Breast epithelium (tissue), 4 donors: ENCODE measurements at regions not wholly inside any gene's neighbourhood (a gene's known extent, or its start where the extent isn't known, plus 50 kb on each side); places are given as distances from the start of the nearest gene placed in this dataset.

Source experiments
- DNase-seq, 2 donors: peaks; one replicate each; pipeline ENCODE4 v3.0.0-alpha.2; 2019; ENCODE audit warnings: low spot score in 2 of 2
- H3K27ac ChIP-seq, 2 donors: fragments of 200-600 bp; sonication (generic) in 1 of 2; one replicate each; pipeline ENCODE4 v1.5.1; 2016 to 2019; ENCODE audit warnings: mild to moderate bottlenecking in 1 of 2
- H3K27me3 ChIP-seq, 2 donors: fragments of 200-600 bp; sonication (generic) in 1 of 2; one replicate each; pipeline versions ENCODE4 v1.5.1 to v1.6.0; 2017 to 2019; ENCODE audit warnings: control low read depth in 1 of 2, mild to moderate bottlenecking in 1 of 2
- H3K36me3 ChIP-seq: fragments of 200-600 bp; one replicate; pipeline ENCODE4 v1.5.1; 2019
- H3K4me1 ChIP-seq, 2 donors: fragments of 200-600 bp; sonication (generic); one replicate each; pipeline ENCODE4 v1.5.1; 2016 to 2019; ENCODE audit warnings: control low read depth in 1 of 2
- H3K4me3 ChIP-seq, 3 donors: fragments of 200-600 bp; sonication (generic); 1 replicate in 2 of 3; 2 replicates in 1 of 3; pipeline ENCODE4 v1.5.1; 2016 to 2019; ENCODE audit warnings: mild to moderate bottlenecking in 3 of 3, moderate library complexity in 2 of 3
- H3K9me3 ChIP-seq, 2 donors: fragments of 200-600 bp; sonication (generic) in 1 of 2; one replicate each; pipeline ENCODE4 v1.5.1; 2016 to 2019; ENCODE audit warnings: control low read depth in 1 of 2
- POLR2A ChIP-seq: fragments of 450-650 bp; IDR thresholded peaks from one replicate; pipeline ENCODE4 v1.6.1; 2016; ENCODE audit warnings: antibody characterized with exemption, mild to moderate bottlenecking, moderate library complexity
- POLR2AphosphoS5 ChIP-seq, 3 donors: sonication (generic); formaldehyde crosslinking; IDR thresholded peaks; one replicate each; pipeline ENCODE4 v1.6.1; 2017; ENCODE audit warnings: antibody characterized with exemption in 3 of 3
- intact Hi-C: fragments of 100-400 bp; cut with DNase I; formaldehyde crosslinking; loops from one replicate; pipeline ENCODE4 v1.15.1; 2023; ENCODE audit warnings: low total_unique reads
- TF ChIP-seq, protein P1 (sequence below), 3 donors: fragments of 450-650 bp; IDR thresholded peaks; one replicate each; pipeline ENCODE4 v1.5.1; 2016 to 2017; ENCODE audit warnings: antibody characterized with exemption in 3 of 3, mild to moderate bottlenecking in 3 of 3, moderate library complexity in 3 of 3

DNA sequence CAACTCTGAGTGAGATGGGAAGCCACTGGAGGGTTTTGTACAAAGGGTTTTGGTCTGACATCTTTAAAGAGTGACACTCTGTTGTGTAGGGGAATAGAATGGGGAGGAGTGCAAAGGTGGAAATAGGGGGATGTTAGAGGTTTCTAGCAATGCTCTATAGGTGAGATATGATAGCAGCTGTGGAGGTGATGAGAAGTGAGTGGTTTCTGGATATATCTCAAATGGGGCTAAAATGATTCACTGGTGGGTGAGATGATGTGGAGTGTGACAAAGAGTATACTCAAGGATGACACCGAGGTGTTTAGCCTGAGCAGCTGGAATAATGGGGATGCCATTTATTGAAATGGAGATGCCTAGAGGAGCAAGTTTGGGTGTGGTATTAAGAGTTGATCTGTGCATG is 426.4 kb downstream of the PCNX1 start:
- no peaks in the 10 kb centered on the region for H3K9me3 ChIP-seq
- H3K4me3 ChIP-seq = no peak overlapping the region
- TF ChIP-seq, protein P1, sequence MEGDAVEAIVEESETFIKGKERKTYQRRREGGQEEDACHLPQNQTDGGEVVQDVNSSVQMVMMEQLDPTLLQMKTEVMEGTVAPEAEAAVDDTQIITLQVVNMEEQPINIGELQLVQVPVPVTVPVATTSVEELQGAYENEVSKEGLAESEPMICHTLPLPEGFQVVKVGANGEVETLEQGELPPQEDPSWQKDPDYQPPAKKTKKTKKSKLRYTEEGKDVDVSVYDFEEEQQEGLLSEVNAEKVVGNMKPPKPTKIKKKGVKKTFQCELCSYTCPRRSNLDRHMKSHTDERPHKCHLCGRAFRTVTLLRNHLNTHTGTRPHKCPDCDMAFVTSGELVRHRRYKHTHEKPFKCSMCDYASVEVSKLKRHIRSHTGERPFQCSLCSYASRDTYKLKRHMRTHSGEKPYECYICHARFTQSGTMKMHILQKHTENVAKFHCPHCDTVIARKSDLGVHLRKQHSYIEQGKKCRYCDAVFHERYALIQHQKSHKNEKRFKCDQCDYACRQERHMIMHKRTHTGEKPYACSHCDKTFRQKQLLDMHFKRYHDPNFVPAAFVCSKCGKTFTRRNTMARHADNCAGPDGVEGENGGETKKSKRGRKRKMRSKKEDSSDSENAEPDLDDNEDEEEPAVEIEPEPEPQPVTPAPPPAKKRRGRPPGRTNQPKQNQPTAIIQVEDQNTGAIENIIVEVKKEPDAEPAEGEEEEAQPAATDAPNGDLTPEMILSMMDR (IDR thresholded peaks at IDR 0.05) = no peak
- TF ChIP-seq POLR2AphosphoS5 (IDR thresholded peaks at IDR 0.05) = no peak
- TF ChIP-seq POLR2A = no peak
- H3K36me3 ChIP-seq = no peaks in the 10 kb centered on the region
- no peaks in the 10 kb centered on the region for H3K4me1 ChIP-seq
- DNase-seq = no peak
- H3K27ac ChIP-seq = no peak overlapping the region
- intact Hi-C loops = no loop called here
- H3K27me3 ChIP-seq = no peaks in the 10 kb centered on the region

DNA sequence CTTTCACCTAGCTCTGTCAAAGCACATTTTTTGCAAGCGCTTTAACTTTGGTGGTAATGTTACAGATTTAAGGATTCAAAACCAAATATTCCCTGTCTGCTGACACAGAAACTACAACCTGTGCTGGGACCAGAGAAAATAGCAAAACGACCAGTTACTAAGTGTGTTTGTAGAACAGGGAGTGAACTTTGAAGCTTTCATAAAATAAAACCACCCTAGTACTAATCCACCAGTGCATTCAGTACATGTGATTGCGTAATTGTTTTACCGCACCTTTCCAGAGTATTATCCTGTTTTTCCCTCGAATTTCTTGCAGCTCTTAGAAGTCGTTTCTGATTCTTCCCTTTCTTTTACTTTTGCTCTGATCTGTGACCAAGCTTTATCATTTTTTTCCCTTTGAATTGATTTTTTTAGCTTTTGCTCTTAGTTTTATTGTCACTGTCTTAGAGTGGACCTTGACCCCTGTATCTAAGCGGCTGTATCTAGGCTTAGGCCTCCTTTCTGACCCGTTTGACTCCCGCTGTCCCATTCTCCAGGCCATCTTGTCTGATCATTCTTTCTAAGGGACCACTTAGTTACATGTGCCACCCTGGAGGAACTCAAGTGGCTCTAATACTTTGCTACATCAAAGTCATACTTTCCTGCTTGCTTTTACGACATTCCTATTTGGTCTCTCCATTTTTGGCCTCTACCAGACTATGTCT is 429.4 kb downstream of the PCNX1 start:
- TF ChIP-seq POLR2AphosphoS5 (IDR thresholded peaks at IDR 0.05) = no peak
- TF ChIP-seq, protein P1 (IDR thresholded peaks at IDR 0.05) = no peak
- TF ChIP-seq POLR2A = no peak
- intact Hi-C loops = no loop called here
- Histone ChIP-seq H3K4me1 (no peaks in the 10 kb centered on the region), H3K27ac (no peak overlapping the region), H3K36me3 (no peaks in the 10 kb centered on the region), H3K9me3 (no peaks in the 10 kb centered on the region), H3K27me3 (no peaks in the 10 kb centered on the region), H3K4me3 (no peak overlapping the region)
- no peak for DNase-seq

DNA sequence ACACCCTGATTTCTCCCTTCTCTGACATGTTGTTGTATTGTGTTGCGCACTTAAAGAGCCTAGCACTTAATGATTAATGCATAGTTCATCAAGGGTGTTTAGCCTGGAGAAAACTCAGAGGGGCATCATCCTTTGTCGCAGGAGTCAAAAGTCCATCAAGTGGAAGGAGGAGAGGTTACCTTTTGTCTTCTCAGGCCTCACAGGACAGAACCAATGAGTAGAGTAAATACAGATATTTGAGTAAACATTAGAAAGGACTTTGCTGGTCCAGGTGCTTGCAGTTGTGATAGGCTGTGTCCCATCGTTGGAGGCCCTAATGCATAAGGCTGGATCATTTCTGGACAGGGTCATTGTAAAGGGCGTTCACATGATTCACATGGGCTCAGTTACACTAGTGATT is 430.9 kb downstream of the PCNX1 start:
- Histone ChIP-seq H3K27me3 (no peaks in the 10 kb centered on the region), H3K9me3 (no peaks in the 10 kb centered on the region), H3K36me3 (no peaks in the 10 kb centered on the region), H3K4me1 (no peaks in the 10 kb centered on the region), H3K27ac (no peak overlapping the region), H3K4me3 (no peak overlapping the region)
- intact Hi-C loops = no loop called here
- no peak for DNase-seq
- TF ChIP-seq POLR2AphosphoS5 (IDR thresholded peaks at IDR 0.05) (no peak), POLR2A (no peak)
- TF ChIP-seq, protein P1 (IDR thresholded peaks at IDR 0.05) = no peak

DNA sequence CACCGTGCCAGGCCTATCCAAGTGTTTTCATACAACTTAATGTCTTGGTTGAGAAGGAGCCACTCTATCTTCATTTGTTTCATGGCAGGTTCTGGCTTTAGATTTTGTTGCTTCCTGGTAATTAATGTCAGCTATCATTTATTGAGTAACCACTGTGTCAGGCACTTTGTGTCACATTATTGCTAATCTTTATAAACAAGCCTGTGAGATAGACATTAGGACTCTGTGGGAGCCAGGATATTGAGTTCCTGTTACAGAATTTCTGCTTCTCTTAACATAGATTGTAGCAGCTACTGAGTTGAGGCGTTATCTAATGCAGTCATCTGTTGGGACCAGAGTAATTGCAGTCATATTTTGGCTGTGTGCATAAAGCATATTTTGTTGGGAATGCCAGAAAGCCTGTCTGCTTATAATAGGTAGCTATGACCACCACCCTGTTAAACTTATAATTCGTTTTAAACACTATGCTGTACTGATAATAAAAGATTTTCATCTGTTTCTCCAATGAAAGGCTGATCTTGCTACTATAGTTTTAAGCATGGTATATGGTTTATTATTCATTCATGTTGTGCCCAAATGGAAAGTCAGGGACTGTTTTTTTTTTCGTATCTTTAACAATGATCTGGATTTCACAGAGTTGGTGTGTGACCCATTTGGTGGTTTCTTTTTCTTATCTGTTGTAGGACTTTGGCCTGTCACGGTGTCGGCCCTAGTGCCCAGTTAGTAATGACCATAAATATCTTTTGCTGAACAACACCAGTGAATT is 432.6 kb downstream of the PCNX1 start:
- intact Hi-C loops = no loop called here
- no peaks in the 10 kb centered on the region for H3K4me1 ChIP-seq
- DNase-seq = no peak
- H3K9me3 ChIP-seq = no peaks in the 10 kb centered on the region
- H3K36me3 ChIP-seq = no peaks in the 10 kb centered on the region
- no peak overlapping the region for H3K27ac ChIP-seq
- no peak overlapping the region for H3K4me3 ChIP-seq
- H3K27me3 ChIP-seq = no peaks in the 10 kb centered on the region
- TF ChIP-seq POLR2A = no peak
- TF ChIP-seq POLR2AphosphoS5 (IDR thresholded peaks at IDR 0.05) = no peak

DNA sequence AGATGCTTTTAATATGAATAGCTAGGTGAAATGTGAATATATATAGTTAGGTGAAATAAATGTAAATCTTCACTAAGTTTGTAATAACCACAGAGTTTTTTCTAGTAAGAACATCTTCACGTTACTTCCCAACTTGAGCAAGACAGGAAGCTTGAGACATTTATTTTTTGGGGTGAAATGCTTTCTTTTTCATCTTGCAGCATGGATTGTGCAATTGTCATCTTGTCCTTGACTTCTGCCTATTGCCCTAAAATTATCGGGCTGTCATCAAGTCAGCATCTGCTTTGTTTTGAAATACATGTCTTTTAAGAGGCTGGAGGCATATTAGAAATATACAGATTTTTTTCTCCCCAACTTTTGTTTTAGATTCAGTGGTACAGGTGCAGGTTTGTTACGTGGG is 433.9 kb downstream of the PCNX1 start:
- DNase-seq = no peak
- TF ChIP-seq, protein P1 (IDR thresholded peaks at IDR 0.05) = no peak
- TF ChIP-seq POLR2A (no peak), POLR2AphosphoS5 (IDR thresholded peaks at IDR 0.05) (peak in 1 of 3 donors; percentile 35)
- H3K36me3 ChIP-seq = no peaks in the 10 kb centered on the region
- no peaks in the 10 kb centered on the region for H3K27me3 ChIP-seq
- no peaks in the 10 kb centered on the region for H3K9me3 ChIP-seq
- intact Hi-C loops = no loop called here
- H3K4me3 ChIP-seq = no peak overlapping the region
- no peak overlapping the region for H3K27ac ChIP-seq
- H3K4me1 ChIP-seq = no peaks in the 10 kb centered on the region
